Lung (tissue), 11 donors: ENCODE measurements at regions not wholly inside any gene's neighbourhood (a gene's known extent, or its start where the extent isn't known, plus 50 kb on each side); places are given as distances from the start of the nearest gene placed in this dataset.

Experiments
- ATAC-seq: fragments of 200-7000 bp; cut with Tn5 transposase; one replicate; pipeline ENCODE4 v1.9.1; 2020; ENCODE audit warnings: moderate number of reproducible peaks; ENCODE audit not compliant: insufficient read depth, low FRiP score
- DNase-seq, 3 donors: peaks; one replicate each; pipeline ENCODE4 v3.0.0-alpha.2; 2013 to 2017
- H3K27ac ChIP-seq, 2 donors: one replicate each; pipeline ENCODE4 v1.5.1; 2013; ENCODE audit warnings: mild to moderate bottlenecking in 2 of 2, moderate library complexity in 2 of 2, control low read depth in 1 of 2, inconsistent platforms in 1 of 2, low read depth in 1 of 2, low read length in 1 of 2
- H3K27me3 ChIP-seq, 3 donors: one replicate each; pipeline ENCODE4 v1.5.1; 2013; ENCODE audit warnings: low read length in 2 of 3; ENCODE audit not compliant: control insufficient read depth in 3 of 3, insufficient read depth in 3 of 3
- H3K36me3 ChIP-seq, 4 donors: one replicate each; pipeline ENCODE4 v1.5.1; 2013; ENCODE audit warnings: low read length in 4 of 4, mild to moderate bottlenecking in 1 of 4, moderate library complexity in 1 of 4; ENCODE audit not compliant: control insufficient read depth in 4 of 4, insufficient read depth in 4 of 4
- H3K4me1 ChIP-seq, 5 donors: one replicate each; pipeline ENCODE4 v1.5.1; 2013; ENCODE audit warnings: low read length in 5 of 5, mild to moderate bottlenecking in 2 of 5, moderate library complexity in 1 of 5; ENCODE audit not compliant: control insufficient read depth in 5 of 5, insufficient read depth in 5 of 5
- H3K4me3 ChIP-seq: one replicate; pipeline ENCODE4 v1.5.1; 2013; ENCODE audit warnings: mild to moderate bottlenecking, control low read depth, moderate library complexity
- H3K9ac ChIP-seq, 2 donors: one replicate each; pipeline ENCODE4 v1.5.1; 2013; ENCODE audit warnings: low read length in 2 of 2, control low read depth in 1 of 2; ENCODE audit not compliant: insufficient read depth in 1 of 2
- H3K9me3 ChIP-seq, 4 donors: one replicate each; pipeline ENCODE4 v1.5.1; 2013; ENCODE audit warnings: low read length in 3 of 4, mild to moderate bottlenecking in 1 of 4, moderate library complexity in 1 of 4; ENCODE audit not compliant: control insufficient read depth in 4 of 4, insufficient read depth in 3 of 4
- WGBS, 2 donors: extraction: QIAGEN DNeasy Blood & Tissue Kit; methylation state at CpG; one replicate each; pipeline ENCODE4 v1.1.7; 2013; 5-methylcytosine and 5-hydroxymethylcytosine counted together
- TF ChIP-seq, protein P1 (sequence below): IDR thresholded peaks from 2 replicates; pipeline ENCODE4 v1.5.1; 2012; ENCODE audit warnings: mild to moderate bottlenecking; ENCODE audit errors: control extremely low read depth, extremely low read depth
- donor health status: control.
- donor health status: control.
- donor health status: Bipolar disorder and iron deficiency.
- donor health status: healthy.
- donor health status: DM: yes; HTN: yes; CAD: no.

GRCh38 chr6:77366798-77367197, 96.5 kb downstream of the HTR1B start:
- Histone ChIP-seq H3K36me3 (no peaks in the 10 kb centered on the region), H3K4me1 (peaks cover 0 to 3% (median 0%) of the 10 kb centered on the region in 5 donors), H3K9ac (no peak overlapping the region), H3K27me3 (no peaks in the 10 kb centered on the region), H3K4me3 (no peak overlapping the region), H3K9me3 (peaks cover 0 to 6% (median 0%) of the 10 kb centered on the region in 4 donors), H3K27ac (no peak overlapping the region)
- TF ChIP-seq, protein P1, sequence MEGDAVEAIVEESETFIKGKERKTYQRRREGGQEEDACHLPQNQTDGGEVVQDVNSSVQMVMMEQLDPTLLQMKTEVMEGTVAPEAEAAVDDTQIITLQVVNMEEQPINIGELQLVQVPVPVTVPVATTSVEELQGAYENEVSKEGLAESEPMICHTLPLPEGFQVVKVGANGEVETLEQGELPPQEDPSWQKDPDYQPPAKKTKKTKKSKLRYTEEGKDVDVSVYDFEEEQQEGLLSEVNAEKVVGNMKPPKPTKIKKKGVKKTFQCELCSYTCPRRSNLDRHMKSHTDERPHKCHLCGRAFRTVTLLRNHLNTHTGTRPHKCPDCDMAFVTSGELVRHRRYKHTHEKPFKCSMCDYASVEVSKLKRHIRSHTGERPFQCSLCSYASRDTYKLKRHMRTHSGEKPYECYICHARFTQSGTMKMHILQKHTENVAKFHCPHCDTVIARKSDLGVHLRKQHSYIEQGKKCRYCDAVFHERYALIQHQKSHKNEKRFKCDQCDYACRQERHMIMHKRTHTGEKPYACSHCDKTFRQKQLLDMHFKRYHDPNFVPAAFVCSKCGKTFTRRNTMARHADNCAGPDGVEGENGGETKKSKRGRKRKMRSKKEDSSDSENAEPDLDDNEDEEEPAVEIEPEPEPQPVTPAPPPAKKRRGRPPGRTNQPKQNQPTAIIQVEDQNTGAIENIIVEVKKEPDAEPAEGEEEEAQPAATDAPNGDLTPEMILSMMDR, result no peak
- DNase-seq (no peak), ATAC-seq (no peak)
- 82 to 92% methylated on average over 2 of the region's 2 CpGs for WGBS, 2 donors

GRCh38 chr6:77363702-77364101, 99.6 kb downstream of the HTR1B start:
- TF ChIP-seq, protein P1, result no peak
- Histone ChIP-seq H3K9me3 (peaks cover 0 to 6% (median 0%) of the 10 kb centered on the region in 4 donors), H3K27me3 (no peaks in the 10 kb centered on the region), H3K27ac (no peak overlapping the region), H3K4me1 (peaks cover 0 to 5% (median 0%) of the 10 kb centered on the region in 5 donors), H3K9ac (no peak overlapping the region), H3K36me3 (no peaks in the 10 kb centered on the region), H3K4me3 (no peak overlapping the region)
- ATAC-seq (no peak), DNase-seq (no peak)
- 85 to 97% methylated on average over 1 of the region's 1 CpG for WGBS, 2 donors

DNA sequence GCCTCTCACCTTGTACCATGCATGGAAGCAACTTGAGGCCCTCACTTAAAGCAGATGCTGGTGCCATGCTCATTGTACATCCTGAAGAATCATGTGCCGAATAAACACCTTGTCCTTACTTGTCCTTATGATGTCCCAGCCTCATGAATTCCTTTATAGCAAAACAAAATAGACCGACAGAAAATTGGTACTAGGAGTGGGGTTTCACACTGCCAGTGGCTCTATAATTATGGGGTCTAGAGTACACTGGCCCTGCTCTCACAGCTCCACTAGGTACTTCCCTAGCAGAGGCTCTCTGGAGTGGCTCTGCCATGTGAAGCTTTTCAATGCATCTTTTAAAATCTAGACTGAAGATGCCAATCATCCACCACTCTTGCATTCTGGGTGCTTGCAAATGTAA, 101.2 kb downstream of the HTR1B start:
- DNase-seq (no peak), ATAC-seq (no peak)
- peaks cover 0 to 6% (median 0%) of the 10 kb centered on the region in 4 donors for H3K9me3 ChIP-seq
- H3K27ac ChIP-seq, result no peak overlapping the region
- no peaks in the 10 kb centered on the region for H3K27me3 ChIP-seq
- no peak overlapping the region for H3K4me3 ChIP-seq
- no peaks in the 10 kb centered on the region for H3K36me3 ChIP-seq
- H3K4me1 ChIP-seq, result peaks cover 0 to 5% (median 0%) of the 10 kb centered on the region in 5 donors
- TF ChIP-seq, protein P1, result no peak
- H3K9ac ChIP-seq, result no peak overlapping the region
- 89% methylated on average over 2 of the region's 2 CpGs for WGBS, 2 donors

- DNase-seq (no peak), ATAC-seq (no peak)
- H3K9me3 ChIP-seq, result peaks cover 0 to 6% (median 0%) of the 10 kb centered on the region in 4 donors
- no peak overlapping the region for H3K27ac ChIP-seq
- no peak overlapping the region for H3K4me3 ChIP-seq
- TF ChIP-seq, protein P1, result no peak
- 84 to 94% methylated on average over 1 of the region's 1 CpG for WGBS, 2 donors
- no peaks in the 10 kb centered on the region for H3K27me3 ChIP-seq
- H3K4me1 ChIP-seq, result peaks cover 0 to 5% (median 0%) of the 10 kb centered on the region in 5 donors
- no peaks in the 10 kb centered on the region for H3K36me3 ChIP-seq
- H3K9ac ChIP-seq, result no peak overlapping the region
These were observed 102.3 kb downstream of the HTR1B start for GRCh38 chr6:77361018-77361417.
